Type B pancreatic cell (in vitro differentiated cells): ENCODE measurements at regions not wholly inside any gene's neighbourhood (a gene's known extent, or its start where the extent isn't known, plus 50 kb on each side); places are given as distances from the start of the nearest gene placed in this dataset.
"Not testable (repeated sequence)": the region's sequence is repeated elsewhere in the genome, so short reads cannot be mapped to it uniquely, and the experiment has no call there.

ENCODE experiments used
- DNase-seq: peaks from one replicate; pipeline ENCODE4 v3.0.0; 2021; ENCODE audit warnings: mixed read lengths; ENCODE audit not compliant: unreplicated experiment; ENCODE audit errors: extremely low spot score
- H3K27ac Mint-ChIP-seq: 2 replicates; pipeline ENCODE4 v1.8.0; 2021; ENCODE audit warnings: mild to moderate bottlenecking, mixed read lengths
- H3K27me3 Mint-ChIP-seq: 2 replicates; pipeline ENCODE4 v1.8.0; 2021; ENCODE audit warnings: mixed read lengths
- H3K36me3 Mint-ChIP-seq: 2 replicates; pipeline ENCODE4 v1.8.0; 2021; ENCODE audit warnings: mixed read lengths
- H3K4me1 Mint-ChIP-seq: one replicate; pipeline ENCODE4 v1.8.0; 2021; ENCODE audit warnings: mixed read lengths; ENCODE audit not compliant: unreplicated experiment
- H3K4me3 Mint-ChIP-seq: 2 replicates; pipeline ENCODE4 v1.8.0; 2021; ENCODE audit warnings: mild to moderate bottlenecking, mixed read lengths
- H3K9me3 Mint-ChIP-seq: 2 replicates; pipeline ENCODE4 v1.8.0; 2021; ENCODE audit warnings: mixed read lengths
- TF ChIP-seq, protein P1 (sequence below): fragments of 200-600 bp; sonication (generic); conservative IDR thresholded peaks from 2 replicates; pipeline ENCODE4 v1.5.0; 2021; ENCODE audit warnings: antibody characterized with exemption, mild to moderate bottlenecking

DNA sequence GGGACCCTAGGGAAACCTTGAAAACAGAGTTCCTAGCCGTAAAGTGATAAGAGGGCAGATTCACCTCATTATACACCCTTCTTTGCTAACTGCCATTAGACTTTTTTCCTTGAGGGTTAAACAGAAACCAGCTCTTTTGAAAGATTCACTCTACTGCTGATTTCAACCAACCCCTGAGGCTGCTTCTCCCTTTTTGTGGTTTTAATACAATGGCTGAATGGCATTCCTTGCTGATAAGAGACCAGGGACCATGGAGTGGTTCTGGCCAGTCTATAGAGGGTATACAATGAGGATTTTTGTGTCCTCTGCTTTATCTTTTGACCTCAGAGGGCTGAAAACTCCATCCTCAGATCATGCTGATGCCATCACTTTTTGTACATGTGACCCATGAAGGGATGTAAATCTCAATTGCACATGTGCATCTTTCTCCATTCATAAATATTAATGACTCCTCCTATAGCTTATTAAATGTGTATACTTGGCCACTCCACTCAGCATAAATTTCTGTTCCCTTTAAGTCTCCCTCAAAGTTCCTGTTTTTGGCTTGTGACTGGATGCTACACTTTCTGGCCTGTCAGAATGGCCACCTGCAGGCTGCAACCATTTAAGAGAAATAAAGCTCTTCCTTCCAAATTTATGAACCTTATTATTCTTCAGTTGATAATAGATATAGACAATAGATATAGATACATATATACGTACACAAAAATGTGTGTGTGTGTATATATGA, 233.8 kb upstream of the SEL1L start:
- TF ChIP-seq, protein P1, sequence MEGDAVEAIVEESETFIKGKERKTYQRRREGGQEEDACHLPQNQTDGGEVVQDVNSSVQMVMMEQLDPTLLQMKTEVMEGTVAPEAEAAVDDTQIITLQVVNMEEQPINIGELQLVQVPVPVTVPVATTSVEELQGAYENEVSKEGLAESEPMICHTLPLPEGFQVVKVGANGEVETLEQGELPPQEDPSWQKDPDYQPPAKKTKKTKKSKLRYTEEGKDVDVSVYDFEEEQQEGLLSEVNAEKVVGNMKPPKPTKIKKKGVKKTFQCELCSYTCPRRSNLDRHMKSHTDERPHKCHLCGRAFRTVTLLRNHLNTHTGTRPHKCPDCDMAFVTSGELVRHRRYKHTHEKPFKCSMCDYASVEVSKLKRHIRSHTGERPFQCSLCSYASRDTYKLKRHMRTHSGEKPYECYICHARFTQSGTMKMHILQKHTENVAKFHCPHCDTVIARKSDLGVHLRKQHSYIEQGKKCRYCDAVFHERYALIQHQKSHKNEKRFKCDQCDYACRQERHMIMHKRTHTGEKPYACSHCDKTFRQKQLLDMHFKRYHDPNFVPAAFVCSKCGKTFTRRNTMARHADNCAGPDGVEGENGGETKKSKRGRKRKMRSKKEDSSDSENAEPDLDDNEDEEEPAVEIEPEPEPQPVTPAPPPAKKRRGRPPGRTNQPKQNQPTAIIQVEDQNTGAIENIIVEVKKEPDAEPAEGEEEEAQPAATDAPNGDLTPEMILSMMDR, result no peak
- Mint-ChIP-seq H3K36me3 (no peaks in the 10 kb centered on the region), H3K4me1 (peaks cover 4% of the 10 kb centered on the region), H3K27ac (no peak overlapping the region), H3K4me3 (no peak overlapping the region), H3K27me3 (peaks cover 3% of the 10 kb centered on the region), H3K9me3 (peaks cover 5% of the 10 kb centered on the region)
- DNase-seq, result no peak

DNA sequence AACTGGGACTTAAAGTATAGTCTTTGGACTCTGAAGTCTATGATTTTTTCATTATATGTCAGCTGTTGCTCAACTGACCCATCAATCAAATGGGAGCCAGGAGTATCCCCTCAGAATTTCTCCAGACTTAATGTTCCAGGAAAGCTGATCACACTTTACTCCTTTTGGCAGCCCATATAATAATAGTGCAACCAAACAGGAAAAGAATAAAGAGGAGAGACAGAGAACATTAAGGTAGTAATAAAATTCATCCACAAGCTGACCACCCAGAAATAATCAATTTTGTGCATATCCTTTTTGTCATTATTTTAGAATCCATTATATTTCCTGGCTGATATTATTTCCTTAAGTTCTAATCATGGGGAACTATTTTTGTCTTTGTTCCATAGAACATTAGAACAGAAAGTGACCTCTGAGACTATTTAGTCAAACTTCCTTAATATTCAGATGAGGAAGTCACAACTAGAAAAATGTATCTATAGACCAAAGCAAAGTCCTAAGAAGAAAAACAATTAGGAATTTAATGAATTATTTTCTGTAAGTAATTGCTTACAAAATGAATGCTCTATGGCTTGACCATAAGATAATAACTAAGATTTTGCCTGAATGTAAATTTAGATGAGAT, 238.1 kb upstream of the SEL1L start:
- Mint-ChIP-seq H3K9me3 (peaks cover 4% of the 10 kb centered on the region), H3K4me1 (peaks cover 7% of the 10 kb centered on the region), H3K36me3 (no peaks in the 10 kb centered on the region), H3K27me3 (peaks cover 6% of the 10 kb centered on the region), H3K27ac (no peak overlapping the region), H3K4me3 (no peak overlapping the region)
- TF ChIP-seq, protein P1, result no peak
- no peak for DNase-seq

DNA sequence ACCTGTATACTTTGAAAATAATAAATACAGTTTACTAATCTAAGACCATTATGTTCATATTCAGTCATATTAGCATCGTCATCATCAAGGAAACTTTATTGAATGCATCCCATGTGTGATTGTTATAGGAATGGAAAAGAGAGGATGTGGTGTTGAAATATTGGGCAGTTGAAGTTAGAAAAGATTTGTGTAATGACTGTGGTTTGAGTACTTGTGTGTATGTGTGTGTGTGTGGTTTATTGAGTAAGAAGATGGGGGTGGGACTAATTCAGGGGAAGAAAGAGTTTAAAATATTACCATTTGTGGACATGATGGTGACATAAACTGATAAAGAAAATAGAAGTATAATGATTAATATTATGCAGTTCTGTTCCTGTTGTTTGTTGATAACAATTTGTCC, 238.7 kb upstream of the SEL1L start:
- no peak overlapping the region for H3K4me3 Mint-ChIP-seq
- no peak for DNase-seq
- H3K27me3 Mint-ChIP-seq, result peaks cover 2% of the 10 kb centered on the region
- H3K36me3 Mint-ChIP-seq, result no peaks in the 10 kb centered on the region
- no peak overlapping the region for H3K27ac Mint-ChIP-seq
- TF ChIP-seq, protein P1, result no peak
- H3K9me3 Mint-ChIP-seq, result no peaks in the 10 kb centered on the region
- peaks cover 7% of the 10 kb centered on the region for H3K4me1 Mint-ChIP-seq

DNA sequence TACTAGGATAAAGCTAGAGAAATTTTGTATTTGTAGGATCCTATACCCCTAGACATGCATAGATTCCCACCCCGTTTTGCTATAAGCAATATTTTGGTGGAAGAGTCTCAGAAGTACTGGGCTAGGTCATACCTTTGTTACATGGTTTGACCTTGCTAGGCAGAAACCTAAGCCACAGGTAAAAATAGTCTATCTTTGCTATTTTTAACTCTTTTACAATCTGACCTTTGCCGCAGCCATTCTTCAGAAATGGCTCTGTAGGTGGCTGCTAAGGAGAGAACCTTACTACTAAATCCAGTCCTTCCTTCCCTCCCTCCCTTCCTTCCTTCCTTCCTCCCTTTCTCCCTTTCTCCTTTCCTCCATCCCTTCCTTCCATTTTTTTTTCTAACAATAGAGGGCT, 242.9 kb upstream of the SEL1L start:
- Mint-ChIP-seq H3K4me3 (no peak overlapping the region), H3K36me3 (no peaks in the 10 kb centered on the region), H3K9me3 (no peaks in the 10 kb centered on the region), H3K27ac (no peak overlapping the region), H3K4me1 (peaks cover 7% of the 10 kb centered on the region), H3K27me3 (peaks cover 10% of the 10 kb centered on the region)
- no peak for DNase-seq
- TF ChIP-seq, protein P1, result no peak

DNA sequence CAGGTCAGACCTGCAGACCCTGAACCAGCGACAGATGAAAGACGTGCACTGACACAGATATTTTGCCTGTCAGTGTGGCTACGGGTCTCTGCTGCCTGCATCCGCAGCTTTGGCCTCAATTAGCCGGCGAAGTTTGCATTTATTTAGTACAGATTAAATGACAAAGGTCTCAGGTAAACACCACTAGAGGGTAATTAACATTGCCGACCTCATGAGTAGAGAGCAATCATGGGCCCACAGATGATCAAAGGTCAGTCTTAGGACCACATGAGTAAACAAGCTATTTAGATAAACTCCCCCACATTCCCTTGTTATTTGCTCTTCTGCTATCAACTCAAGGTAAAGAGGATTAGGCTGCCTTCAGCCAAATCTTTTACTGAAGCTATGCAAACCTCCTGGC, 248.1 kb upstream of the SEL1L start:
- H3K4me1 Mint-ChIP-seq, H3K27me3 Mint-ChIP-seq, H3K9me3 Mint-ChIP-seq, H3K27ac Mint-ChIP-seq, H3K4me3 Mint-ChIP-seq, DNase-seq, H3K36me3 Mint-ChIP-seq: not testable (repeated sequence)

DNA sequence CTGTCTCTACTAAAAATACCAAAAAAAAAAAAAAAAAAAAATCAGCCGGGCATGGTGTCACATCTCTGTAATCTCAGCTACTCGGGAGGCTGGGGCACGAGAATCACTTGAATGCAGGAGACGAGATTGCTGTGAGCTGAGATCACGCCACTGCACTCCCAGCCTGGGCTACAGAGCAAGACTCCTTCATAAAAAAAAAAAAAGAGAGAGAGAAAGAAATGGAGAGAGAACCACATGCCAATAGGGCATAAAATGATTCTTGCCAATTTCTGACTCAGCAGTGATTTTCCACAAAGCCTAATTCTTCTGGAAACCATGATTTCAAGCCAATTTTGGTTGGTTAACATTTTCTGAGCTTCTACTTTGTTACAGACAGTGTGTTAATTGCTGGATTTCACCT, 250.4 kb upstream of the SEL1L start:
- Mint-ChIP-seq H3K9me3 (peaks cover 6% of the 10 kb centered on the region), H3K27me3 (no peaks in the 10 kb centered on the region), H3K27ac (no peak overlapping the region), H3K4me3 (no peak overlapping the region), H3K4me1 (no peaks in the 10 kb centered on the region), H3K36me3 (no peaks in the 10 kb centered on the region)
- no peak for DNase-seq
- TF ChIP-seq, protein P1, result no peak
